ENCODE measurements at regions not wholly inside any gene's neighbourhood (a gene's known extent, or its start where the extent isn't known, plus 50 kb on each side); places are given as distances from the start of the nearest gene placed in this dataset.
"Not testable (repeated sequence)": the region's sequence is repeated elsewhere in the genome, so short reads cannot be mapped to it uniquely, and the experiment has no call there.

- H3K4me3 Mint-ChIP-seq: no peak overlapping the region
- no peaks in the 10 kb centered on the region for H3K36me3 Mint-ChIP-seq (ENCODE audit: low read depth)
- no peaks in the 10 kb centered on the region for H3K9me3 Mint-ChIP-seq
- no peak overlapping the region for H3K27ac Mint-ChIP-seq (ENCODE audit: unreplicated experiment)
- DNase-seq (ENCODE audit: low read depth, low spot score): no peak
- H3K27me3 Mint-ChIP-seq (ENCODE audit: low read depth): no peaks in the 10 kb centered on the region
- no peak for TF ChIP-seq CTCF (conservative IDR thresholded peaks at IDR 0.05)
- H3K4me1 Mint-ChIP-seq: no peaks in the 10 kb centered on the region
Measured at GRCh38 chr14:83638748-83639504, 1891.0 kb upstream of the FLRT2 start.

DNA sequence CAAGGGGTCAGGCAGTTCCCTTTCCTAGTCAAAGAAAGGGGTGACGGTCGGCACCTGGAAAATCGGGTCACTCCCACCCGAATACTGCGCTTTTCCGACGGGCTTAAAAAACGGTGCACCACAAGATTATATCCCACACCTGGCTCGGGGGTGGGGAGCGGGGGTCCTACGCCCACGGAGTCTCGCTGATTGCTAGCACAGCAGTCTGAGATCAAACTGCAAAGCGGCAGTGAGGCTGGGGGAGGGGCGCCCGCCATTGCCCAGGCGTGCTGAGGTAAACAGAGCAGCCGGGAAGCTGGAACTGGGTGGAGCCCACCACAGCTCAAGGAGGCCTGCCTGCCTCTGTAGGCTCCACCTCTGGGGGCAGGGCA lies 1890.5 kb upstream of the FLRT2 start:
- H3K27me3 Mint-ChIP-seq (ENCODE audit: low read depth); H3K27ac Mint-ChIP-seq (ENCODE audit: unreplicated experiment); H3K9me3 Mint-ChIP-seq; H3K4me3 Mint-ChIP-seq; H3K36me3 Mint-ChIP-seq (ENCODE audit: low read depth); DNase-seq (ENCODE audit: low read depth, low spot score); H3K4me1 Mint-ChIP-seq: not testable (repeated sequence)

- H3K27ac Mint-ChIP-seq (ENCODE audit: unreplicated experiment): no peak overlapping the region
- DNase-seq (ENCODE audit: low read depth, low spot score): no peak
- H3K27me3 Mint-ChIP-seq (ENCODE audit: low read depth): no peaks in the 10 kb centered on the region
- no peaks in the 10 kb centered on the region for H3K4me1 Mint-ChIP-seq
- H3K4me3 Mint-ChIP-seq: no peak overlapping the region
- no peak for TF ChIP-seq CTCF (conservative IDR thresholded peaks at IDR 0.05)
- no peaks in the 10 kb centered on the region for H3K36me3 Mint-ChIP-seq (ENCODE audit: low read depth)
- H3K9me3 Mint-ChIP-seq: no peaks in the 10 kb centered on the region
Measured at GRCh38 chr14:83646228-83646627, 1883.7 kb upstream of the FLRT2 start.

DNA sequence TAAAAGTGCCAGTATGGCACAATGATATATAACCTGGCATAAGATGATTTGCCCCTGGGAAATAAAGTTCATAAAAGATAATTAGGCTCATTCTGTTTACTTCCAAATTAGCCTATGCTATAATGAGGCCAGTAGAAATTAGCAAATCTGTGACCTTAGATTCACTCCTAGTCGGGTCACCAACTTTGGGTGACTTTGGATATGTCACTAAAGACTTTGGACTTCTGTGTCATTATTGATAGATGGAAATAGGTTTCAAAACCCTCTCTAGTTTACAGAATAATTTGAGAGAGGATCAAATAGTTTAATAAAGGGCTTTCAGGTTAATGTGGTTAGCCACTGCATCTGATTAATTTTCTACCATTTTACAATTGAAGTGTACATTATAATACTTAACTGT lies 1869.3 kb upstream of the FLRT2 start:
- Mint-ChIP-seq H3K27me3 (ENCODE audit: low read depth) (no peaks in the 10 kb centered on the region), H3K27ac (ENCODE audit: unreplicated experiment) (no peak overlapping the region), H3K4me3 (no peak overlapping the region), H3K9me3 (peaks cover 4% of the 10 kb centered on the region), H3K36me3 (ENCODE audit: low read depth) (no peaks in the 10 kb centered on the region), H3K4me1 (no peaks in the 10 kb centered on the region)
- DNase-seq (ENCODE audit: low read depth, low spot score): no peak
- no peak for TF ChIP-seq CTCF (conservative IDR thresholded peaks at IDR 0.05)

DNA sequence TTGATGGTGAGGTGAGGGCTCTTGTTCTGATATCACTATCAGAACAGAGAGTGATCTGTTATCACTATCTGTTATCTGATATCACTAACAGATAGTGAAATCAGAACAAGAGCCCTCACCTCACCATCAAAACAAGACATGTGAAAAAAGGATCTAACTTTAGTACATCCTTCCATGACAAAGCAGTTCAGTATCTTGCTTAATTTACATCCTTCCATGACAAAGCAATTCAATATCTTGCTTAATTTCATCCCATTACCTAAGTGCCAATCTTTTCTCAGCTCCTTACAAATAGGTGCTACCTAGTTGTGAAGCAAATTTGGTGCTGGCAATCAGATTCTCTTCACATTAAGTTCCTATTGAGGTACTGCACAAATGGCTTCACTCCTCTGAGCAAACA lies 1865.6 kb upstream of the FLRT2 start:
- Mint-ChIP-seq H3K36me3 (ENCODE audit: low read depth) (no peaks in the 10 kb centered on the region), H3K4me1 (no peaks in the 10 kb centered on the region), H3K9me3 (peaks cover 7% of the 10 kb centered on the region), H3K27ac (ENCODE audit: unreplicated experiment) (no peak overlapping the region), H3K27me3 (ENCODE audit: low read depth) (no peaks in the 10 kb centered on the region), H3K4me3 (no peak overlapping the region)
- no peak for DNase-seq (ENCODE audit: low read depth, low spot score)
- no peak for TF ChIP-seq CTCF (conservative IDR thresholded peaks at IDR 0.05)

DNA sequence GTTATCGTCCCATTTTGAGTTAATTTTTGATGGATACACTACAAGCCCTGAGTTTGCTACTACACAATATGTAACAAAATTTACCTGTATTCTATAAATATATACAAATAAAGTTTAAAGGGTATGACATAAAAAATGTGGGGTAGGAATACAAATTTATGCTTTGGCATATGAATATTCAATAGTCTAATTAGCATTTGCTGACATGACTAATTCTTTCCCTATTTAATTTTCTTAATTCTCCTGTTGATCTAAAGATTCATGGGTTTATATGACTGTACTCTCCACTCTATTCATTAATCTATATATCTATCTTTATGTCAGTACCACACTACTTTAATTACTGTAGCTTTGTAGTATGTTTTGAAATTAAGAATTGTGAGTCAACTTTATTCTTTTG lies 1840.7 kb upstream of the FLRT2 start:
- no peak for DNase-seq (ENCODE audit: low read depth, low spot score)
- Mint-ChIP-seq H3K27ac (ENCODE audit: unreplicated experiment) (no peak overlapping the region), H3K4me3 (no peak overlapping the region), H3K4me1 (no peaks in the 10 kb centered on the region), H3K27me3 (ENCODE audit: low read depth) (no peaks in the 10 kb centered on the region), H3K36me3 (ENCODE audit: low read depth) (no peaks in the 10 kb centered on the region), H3K9me3 (peaks cover 3% of the 10 kb centered on the region)
- no peak for TF ChIP-seq CTCF (conservative IDR thresholded peaks at IDR 0.05)
